ENCODE measurements at regions not wholly inside any gene's neighbourhood (a gene's known extent, or its start where the extent isn't known, plus 50 kb on each side); places are given as distances from the start of the nearest gene placed in this dataset.

- Histone ChIP-seq H3K79me2 (ENCODE audit: control insufficient read depth, insufficient read depth, low read length) (no peaks in the 10 kb centered on the region), H2AFZ (ENCODE audit: control insufficient read depth, low read length) (no peak overlapping the region), H3K27me3 (ENCODE audit: control insufficient read depth, extremely low read depth, insufficient read depth, low read length) (no peaks in the 10 kb centered on the region), H3K9me3 (ENCODE audit: control insufficient read depth, low read depth, low read length) (peaks cover 3% of the 10 kb centered on the region), H3K9me1 (ENCODE audit: control insufficient read depth, extremely low read depth, insufficient read depth, low read length) (no peaks in the 10 kb centered on the region), H3K4me2 (ENCODE audit: control insufficient read depth, extremely low read depth, insufficient read depth, low read depth, low read length) (no peak overlapping the region), H3K36me3 (ENCODE audit: control insufficient read depth in 2 of 2, extremely low read depth in 1 of 2, insufficient read depth in 2 of 2, low read length in 2 of 2) (no peaks in the 10 kb centered on the region), H3K9ac (ENCODE audit: control insufficient read depth, extremely low read depth, insufficient read depth, low read length) (no peak overlapping the region), H3K27ac (ENCODE audit: control insufficient read depth, insufficient read depth, low read length) (no peak overlapping the region), H3K4me1 (ENCODE audit: control insufficient read depth, extremely low read depth, insufficient read depth, low read length) (no peaks in the 10 kb centered on the region), H3K4me3 (ENCODE audit: control insufficient read depth in 2 of 3, extremely low read depth in 1 of 3, insufficient read depth in 2 of 3, low read depth in 1 of 3, low read length in 3 of 3) (no peak overlapping the region), H4K20me1 (ENCODE audit: control insufficient read depth, extremely low read depth, insufficient read depth, low read length) (no peaks in the 10 kb centered on the region)
- TF ChIP-seq EZH2 (IDR thresholded peaks at IDR 0.05; ENCODE audit: low read length) = no peak
- no peak for TF ChIP-seq CTCF (optimal IDR thresholded peaks at IDR 0.05 in 1 of 3, IDR thresholded peaks at IDR 0.05 in 1 of 3, conservative IDR thresholded peaks at IDR 0.05 in 1 of 3; ENCODE audit: extremely low read depth in 1 of 3, insufficient read depth in 2 of 3, low read length in 3 of 3)
- FAIRE-seq (no peak), DNase-seq (ENCODE audit: low read depth, low spot score) (no peak)
- dilution Hi-C loops (cut with MboI; ENCODE audit: extremely low pct_ligation_motif_present, low sequenced_read_pairs) = no loop called here
Measured at GRCh38 chr12:131482199-131482598, 228.7 kb upstream of the SFSWAP start.

GRCh38 chr12:131482686-131483085, 228.2 kb upstream of the SFSWAP start:
- Histone ChIP-seq H3K9ac (ENCODE audit: control insufficient read depth, extremely low read depth, insufficient read depth, low read length) (no peak overlapping the region), H3K79me2 (ENCODE audit: control insufficient read depth, insufficient read depth, low read length) (no peaks in the 10 kb centered on the region), H3K27me3 (ENCODE audit: control insufficient read depth, extremely low read depth, insufficient read depth, low read length) (no peaks in the 10 kb centered on the region), H3K36me3 (ENCODE audit: control insufficient read depth in 2 of 2, extremely low read depth in 1 of 2, insufficient read depth in 2 of 2, low read length in 2 of 2) (no peaks in the 10 kb centered on the region), H3K27ac (ENCODE audit: control insufficient read depth, insufficient read depth, low read length) (no peak overlapping the region), H3K4me3 (ENCODE audit: control insufficient read depth in 2 of 3, extremely low read depth in 1 of 3, insufficient read depth in 2 of 3, low read depth in 1 of 3, low read length in 3 of 3) (no peak overlapping the region), H2AFZ (ENCODE audit: control insufficient read depth, low read length) (no peak overlapping the region), H3K4me1 (ENCODE audit: control insufficient read depth, extremely low read depth, insufficient read depth, low read length) (no peaks in the 10 kb centered on the region), H4K20me1 (ENCODE audit: control insufficient read depth, extremely low read depth, insufficient read depth, low read length) (no peaks in the 10 kb centered on the region), H3K4me2 (ENCODE audit: control insufficient read depth, extremely low read depth, insufficient read depth, low read depth, low read length) (no peak overlapping the region), H3K9me1 (ENCODE audit: control insufficient read depth, extremely low read depth, insufficient read depth, low read length) (no peaks in the 10 kb centered on the region), H3K9me3 (ENCODE audit: control insufficient read depth, low read depth, low read length) (no peaks in the 10 kb centered on the region)
- FAIRE-seq (no peak), DNase-seq (ENCODE audit: low read depth, low spot score) (no peak)
- dilution Hi-C loops (cut with MboI; ENCODE audit: extremely low pct_ligation_motif_present, low sequenced_read_pairs) = no loop called here
- TF ChIP-seq CTCF (optimal IDR thresholded peaks at IDR 0.05 in 1 of 3, IDR thresholded peaks at IDR 0.05 in 1 of 3, conservative IDR thresholded peaks at IDR 0.05 in 1 of 3; ENCODE audit: extremely low read depth in 1 of 3, insufficient read depth in 2 of 3, low read length in 3 of 3) (no peak), EZH2 (IDR thresholded peaks at IDR 0.05; ENCODE audit: low read length) (no peak)

Measured in keratinocyte (primary cell).